Stimulated activated CD8-positive, alpha-beta memory T cell treated with anti-CD3 and anti-CD28 coated beads, Interleukin-4, amount 100 ng/mL, for 1 hour (primary cell): ENCODE measurements at regions not wholly inside any gene's neighbourhood (a gene's known extent, or its start where the extent isn't known, plus 50 kb on each side); places are given as distances from the start of the nearest gene placed in this dataset.

Source experiments
- DNase-seq, 2 donors: peaks; one replicate each; pipeline ENCODE4 v3.0.0-alpha.2; 2020; ENCODE audit warnings: low read depth in 2 of 2, low spot score in 1 of 2

DNA sequence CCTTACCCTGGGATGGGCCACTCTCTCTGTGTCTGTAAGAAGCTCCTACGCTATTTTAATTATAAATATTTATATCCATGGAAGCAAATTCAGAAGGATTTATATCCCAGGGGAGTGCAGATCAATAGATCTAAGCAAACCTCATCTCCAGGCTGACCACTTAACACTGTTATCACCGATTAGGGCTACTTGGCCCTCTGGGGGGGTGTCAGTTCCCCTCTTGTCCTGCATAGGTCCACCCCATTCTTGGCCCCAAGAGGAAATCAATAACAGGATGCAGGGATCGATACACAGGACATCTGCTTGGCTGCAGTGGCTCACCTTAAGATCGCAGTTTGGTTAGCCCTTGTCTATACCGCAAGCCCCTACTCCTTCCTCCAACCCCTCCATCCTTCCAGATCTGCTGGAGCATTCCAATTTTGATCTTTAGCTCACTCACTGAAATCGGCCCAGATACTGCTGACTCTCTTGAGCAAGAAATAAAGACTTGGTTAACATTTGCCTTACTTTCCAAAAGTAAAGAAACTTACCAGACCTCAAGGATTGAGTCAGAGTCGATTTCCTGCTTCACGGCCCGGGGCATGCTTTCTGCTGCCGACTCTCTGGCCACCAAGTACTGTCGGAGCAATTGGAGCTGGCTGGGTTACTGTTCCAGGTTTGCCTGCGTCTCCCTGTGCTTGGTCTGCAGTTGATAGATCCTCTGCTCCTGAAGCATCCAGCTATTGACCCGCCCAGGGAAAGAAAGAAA is 112.3 kb upstream of the PMFBP1 start:
- no peak for DNase-seq

DNA sequence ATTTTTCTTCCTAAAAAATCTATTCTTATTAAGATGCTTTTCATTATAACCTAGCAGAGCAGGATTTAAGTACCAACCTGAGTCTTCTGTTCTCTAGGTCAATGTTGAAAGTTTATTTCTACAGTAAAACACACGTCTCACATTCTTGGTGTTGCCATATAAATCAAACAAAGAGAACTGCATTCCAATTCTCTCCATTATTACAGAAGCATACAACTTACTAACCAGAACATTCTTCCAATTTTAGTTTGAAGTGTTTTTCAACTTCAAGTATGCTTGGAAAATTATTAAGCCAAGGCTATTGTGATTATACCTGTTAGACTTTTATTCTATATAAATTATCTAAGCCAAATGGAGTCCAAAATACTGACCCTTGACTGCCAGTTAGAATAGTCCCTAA is 110.4 kb upstream of the PMFBP1 start:
- no peak for DNase-seq

DNA sequence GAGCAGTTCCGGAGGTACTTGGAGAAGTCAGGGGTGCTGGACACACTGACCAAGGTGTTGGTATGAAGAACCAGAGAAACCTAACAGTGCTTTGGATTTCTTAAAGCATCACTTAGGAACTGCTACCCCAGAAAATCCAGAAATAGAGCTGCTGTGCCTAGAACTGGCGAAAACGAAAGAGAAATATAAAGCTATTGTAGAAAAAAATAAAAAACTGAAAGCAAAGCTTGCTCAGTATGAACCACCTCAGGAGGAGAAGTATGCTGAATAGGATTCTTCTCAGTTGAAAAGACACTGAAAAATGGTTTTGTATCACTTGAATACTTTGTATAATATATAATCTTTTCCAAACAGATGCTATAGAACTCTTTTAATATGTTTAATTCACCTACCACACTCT is 106.3 kb upstream of the PMFBP1 start:
- DNase-seq = no peak

DNA sequence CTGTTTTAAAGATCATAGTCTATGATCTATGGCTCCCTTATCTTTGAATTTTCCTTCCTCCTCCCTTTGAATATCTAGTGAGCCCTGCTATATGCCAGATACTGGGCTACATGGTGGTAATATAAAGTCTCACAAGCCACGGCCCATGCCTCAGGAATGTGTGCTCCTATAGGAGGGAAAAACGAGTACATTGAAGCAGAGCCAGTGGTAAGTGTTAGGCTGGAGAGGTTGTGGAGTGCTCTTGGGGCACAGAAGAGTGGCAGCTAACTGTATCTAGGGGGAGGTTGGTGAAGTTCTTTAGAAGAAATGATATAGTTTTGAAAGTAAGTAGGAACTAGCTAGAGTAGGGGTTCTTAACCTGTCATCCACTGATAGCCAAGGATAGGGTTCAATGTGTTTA is 105.8 kb upstream of the PMFBP1 start:
- no peak for DNase-seq

DNA sequence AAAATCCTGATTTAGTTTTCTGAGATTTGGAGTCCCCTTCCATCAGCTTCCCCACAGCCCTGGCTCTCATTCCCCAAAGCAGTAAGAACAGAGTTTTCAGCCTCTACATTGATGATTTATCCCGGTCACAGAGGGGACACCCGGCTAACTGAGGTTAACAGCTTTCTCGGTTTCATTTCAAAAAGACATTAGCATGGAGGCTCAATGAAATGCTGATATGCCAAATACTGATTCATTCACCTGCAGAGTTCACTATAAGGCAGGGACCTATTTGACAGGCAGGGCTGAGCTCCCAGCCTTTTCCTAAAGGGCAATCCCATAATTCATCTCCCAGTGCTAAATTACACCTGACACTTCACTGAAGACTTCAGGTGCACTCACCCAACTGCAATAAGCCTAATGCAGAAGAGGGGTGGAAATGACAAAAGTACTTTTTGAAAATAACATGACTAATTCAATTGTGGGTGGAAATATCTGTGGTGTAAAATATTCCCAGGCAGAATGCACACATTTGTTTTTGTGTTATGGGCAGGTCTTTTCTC is 99.8 kb upstream of the PMFBP1 start:
- DNase-seq = no peak

DNA sequence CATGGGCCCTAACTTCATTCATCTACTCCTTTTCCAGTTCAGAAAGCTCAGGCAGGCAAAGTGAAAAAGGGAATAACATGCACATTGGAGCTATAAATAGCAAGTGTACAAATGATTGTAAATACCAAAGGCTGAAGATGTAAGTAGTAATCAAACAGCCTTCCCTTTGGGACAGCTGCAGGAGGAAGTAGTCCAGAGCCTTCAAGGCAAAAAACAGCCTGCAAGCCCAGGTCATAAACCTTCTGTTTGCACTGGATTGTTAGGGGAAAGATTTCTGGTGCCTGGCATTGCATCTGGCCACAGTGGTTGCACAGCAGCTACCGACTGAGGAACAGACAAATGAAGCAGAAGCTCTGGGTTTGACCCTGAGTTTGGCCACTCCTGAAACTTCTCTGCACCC is 98.6 kb upstream of the PMFBP1 start:
- no peak for DNase-seq

DNA sequence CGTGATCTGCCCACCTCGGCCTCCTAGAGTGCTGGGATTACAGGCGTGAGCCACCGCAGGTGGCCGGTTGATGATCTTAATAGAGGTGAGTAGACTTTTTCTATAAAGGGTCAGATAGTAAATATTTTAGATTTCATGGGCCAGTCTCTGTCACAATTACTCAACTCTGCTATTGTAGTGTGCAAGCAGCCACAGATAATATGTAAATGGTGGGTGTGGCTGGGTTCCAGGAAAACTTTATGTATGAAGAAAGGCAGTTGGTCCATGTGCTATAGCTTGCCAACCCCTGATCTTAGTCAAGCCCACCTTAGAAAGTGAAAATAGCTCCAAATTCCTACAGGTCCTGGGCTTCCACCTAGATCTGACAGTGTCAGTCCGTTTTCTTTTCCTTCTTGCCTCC is 94.9 kb upstream of the PMFBP1 start:
- DNase-seq = no peak

DNA sequence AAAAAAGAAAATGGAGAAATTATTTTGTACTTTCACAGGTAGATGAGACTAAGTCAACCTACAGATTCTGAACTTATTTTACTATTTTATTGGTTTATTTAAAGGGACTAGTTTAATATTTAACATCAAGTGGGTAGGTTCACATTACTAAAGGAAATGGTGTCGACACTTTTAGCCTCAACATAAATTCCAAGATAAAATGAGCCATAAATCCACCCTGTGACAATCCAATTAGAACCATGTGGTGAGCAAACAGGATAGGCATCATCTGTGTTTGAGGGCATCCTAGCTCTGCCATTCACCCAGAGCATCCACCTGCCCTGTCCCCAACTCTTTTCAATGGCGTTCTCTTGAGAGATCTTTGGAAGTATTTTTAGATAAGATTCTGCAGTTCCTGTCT is 92.8 kb upstream of the PMFBP1 start:
- no peak for DNase-seq

DNA sequence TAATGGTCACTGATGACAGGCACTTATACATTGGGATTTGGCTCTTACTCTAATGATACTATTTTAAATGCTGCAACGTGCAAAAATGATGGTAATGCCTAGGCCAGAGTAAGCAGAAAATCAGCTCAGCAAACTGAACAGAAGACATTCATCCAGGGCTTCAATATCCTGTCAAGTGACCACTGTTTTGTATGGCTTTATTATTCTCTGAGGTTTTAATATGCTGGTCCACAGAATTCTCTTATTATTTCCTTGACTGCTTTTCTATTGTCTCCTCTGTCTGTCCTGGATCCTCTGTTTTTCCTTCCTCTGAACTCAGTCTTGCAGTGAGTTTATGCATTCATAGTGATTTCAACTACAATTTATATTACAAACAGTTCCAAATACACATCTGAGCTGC is 90.8 kb upstream of the PMFBP1 start:
- DNase-seq = no peak

DNA sequence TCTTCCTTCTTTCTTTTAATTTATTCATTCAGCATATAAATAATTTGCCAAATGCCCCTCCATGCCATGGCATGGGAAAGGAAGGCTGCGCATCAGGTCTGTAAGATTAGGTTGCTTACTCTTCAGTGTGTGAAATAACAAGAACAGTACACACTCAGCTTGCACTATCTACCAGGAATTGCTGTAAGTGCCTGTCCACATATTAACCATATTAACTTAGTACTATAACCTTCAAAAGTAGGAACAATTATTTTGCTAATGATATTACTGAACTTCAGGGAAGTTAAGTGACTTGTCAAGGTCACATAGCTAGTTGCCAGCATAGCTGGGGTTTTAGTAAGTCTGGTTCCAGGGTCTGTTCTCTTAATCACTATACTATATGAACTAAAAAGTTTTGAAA is 89.2 kb upstream of the PMFBP1 start:
- no peak for DNase-seq

DNA sequence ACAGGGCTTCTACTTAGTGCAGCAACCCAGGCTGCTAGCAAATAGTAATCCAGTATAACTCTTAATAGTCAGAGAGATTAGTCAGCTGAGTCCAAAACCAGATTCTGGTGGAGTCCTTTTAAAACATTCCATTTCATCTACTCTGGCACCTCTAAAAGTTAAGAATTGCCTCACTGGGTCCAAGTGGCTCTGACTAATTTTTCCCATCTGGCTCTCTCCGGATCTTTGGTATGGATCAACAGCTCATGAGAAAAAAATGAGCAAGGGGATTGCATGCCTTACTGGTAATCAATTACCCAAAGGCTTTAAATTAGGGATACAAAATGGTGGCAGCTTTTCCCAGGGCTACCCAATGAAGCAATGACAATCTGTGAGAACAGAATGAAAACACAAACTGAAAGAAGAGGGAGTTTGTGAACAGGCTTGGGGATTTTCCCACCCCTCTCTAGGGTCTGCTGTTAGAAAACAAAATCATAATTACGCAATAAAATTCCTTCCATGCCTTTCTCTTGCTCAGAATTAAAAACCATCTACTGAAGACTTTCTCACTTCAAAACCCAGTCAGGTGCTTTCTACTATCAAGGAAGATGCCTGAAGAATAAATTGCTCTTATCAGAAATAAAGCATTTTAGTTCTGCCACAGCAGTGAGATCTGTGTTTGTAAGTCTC is 84.6 kb upstream of the PMFBP1 start:
- no peak for DNase-seq

DNA sequence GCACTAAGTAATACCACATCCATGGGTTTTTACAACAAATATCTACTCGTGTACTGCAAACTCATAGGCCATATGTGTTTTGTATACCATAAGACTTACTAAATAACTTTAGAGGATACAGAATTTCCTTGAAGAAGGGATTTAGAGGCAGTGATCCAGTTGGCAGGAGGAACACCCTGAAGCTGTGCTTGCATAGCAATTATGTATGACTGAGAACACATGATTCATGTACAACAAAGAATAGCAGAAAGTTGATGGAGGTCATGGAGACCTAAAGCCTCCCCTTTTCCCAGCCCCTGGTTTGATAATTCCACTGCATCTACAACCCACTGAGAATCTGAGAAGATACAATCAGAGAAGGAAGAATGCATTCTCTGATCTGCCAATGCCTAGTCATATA is 83.8 kb upstream of the PMFBP1 start:
- no peak for DNase-seq

DNA sequence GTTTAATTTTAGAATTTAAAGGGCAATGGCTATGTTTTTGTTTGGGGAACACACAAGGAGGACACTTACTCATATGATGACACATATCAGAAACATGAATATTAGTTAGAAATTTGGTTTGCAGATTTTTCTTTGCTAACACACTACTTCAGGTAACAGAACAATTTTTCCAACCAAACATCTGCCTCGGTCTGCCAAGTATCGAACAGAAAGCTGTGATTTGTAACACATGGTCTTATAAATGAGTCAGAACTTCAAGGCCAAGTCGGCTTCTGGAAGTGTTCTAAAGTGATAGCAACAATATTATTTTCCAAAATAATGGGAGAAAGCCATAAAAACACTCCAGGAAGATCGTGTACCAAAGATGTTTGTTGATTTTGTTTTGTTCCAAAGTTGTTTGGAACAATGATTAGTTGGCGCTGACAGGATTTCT is 75.9 kb upstream of the PMFBP1 start:
- DNase-seq = no peak

DNA sequence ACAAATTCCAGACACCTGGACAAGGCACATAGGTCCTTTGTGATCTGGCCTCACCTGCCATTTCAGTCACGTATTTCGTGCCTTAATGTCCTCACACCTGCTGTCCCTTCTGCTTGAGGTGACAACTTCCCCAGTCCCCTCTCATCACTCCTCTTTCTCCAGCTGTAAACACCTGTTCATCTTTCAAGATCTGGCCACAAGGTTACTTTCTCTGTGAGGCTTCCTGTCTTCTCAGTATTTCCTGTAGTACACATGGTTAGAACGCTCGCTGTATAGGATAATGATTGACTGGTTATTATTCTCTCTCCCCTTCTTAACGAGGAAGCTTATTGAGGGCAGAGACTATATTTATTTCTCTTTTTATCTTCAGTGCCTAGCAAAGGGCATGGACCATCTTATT is 74.5 kb upstream of the PMFBP1 start:
- no peak for DNase-seq

DNA sequence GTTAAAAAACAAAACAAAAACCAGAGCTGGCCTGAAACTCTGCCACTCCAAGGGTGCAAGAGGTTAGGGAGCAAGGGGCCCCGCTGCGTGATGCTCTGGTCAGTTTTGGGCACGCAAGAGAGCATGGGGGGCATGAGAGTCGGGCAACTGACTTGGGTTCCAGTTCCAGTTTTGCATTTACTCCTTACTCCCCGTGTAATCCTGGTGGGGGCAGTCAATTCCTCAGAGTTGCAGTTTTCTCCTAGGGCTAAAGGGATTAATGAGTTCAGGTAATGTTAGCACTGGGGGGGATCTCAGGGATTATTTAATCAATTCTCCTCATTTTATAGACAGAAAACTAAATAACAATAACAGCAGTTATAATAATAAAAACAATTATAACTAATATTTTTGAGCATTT is 72.9 kb upstream of the PMFBP1 start:
- no peak for DNase-seq

DNA sequence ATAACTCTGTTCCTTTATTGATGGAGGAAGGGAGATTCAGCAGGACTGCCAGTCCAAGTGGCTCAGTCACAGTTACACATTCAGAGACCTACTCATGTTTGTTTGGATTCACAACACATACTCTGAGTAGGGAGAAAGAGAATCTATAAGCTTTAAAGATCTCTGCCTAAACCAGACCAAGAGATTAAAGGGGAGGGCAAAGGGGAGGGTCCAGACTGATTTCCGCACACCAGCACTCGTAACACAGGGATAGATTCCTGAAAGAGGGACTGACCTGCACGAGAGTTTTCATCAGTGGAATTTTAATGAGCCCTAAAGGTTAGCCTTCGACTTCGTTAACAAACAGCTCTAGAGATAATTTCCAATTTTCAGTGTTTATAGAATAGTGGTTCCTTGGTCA is 71.7 kb upstream of the PMFBP1 start:
- no peak for DNase-seq

DNA sequence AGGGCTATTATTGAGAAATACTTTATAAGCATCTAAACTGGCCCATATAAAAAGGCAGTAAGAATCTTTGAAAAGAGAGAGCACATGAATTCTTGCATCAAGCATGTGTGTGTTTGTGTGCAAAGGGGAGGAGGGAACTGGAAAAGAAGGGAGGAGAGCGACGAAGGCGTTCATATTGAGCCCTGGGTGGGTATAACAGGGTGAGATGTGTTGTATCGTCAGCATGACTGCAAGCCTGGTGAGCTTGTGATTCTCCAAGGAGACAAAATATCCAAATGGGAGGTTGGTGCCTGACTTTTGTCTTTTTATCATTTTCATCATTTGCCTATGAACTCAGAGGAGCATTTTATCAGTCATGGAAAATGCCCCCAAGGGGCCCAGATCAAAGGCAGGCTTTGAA is 70.8 kb upstream of the PMFBP1 start:
- DNase-seq = no peak

DNA sequence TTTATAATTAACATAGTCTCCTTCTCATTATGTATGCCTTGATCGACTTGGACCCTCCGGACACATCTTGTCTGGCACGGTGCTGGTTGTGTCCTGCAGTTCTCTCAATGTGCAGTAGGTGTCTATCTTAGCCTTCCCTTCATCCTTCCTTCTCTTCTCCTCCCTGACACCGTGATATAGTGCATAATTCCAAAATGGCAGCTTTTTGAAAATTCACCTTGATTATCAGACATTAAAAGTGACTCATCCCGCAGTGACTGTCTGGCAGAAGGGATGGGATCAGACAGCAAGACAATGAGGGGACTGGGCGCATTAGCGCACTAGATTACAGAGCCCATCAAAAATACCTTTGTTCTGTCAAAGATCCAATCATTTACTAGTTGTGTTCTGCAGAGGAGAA is 70.0 kb upstream of the PMFBP1 start:
- DNase-seq = no peak

DNA sequence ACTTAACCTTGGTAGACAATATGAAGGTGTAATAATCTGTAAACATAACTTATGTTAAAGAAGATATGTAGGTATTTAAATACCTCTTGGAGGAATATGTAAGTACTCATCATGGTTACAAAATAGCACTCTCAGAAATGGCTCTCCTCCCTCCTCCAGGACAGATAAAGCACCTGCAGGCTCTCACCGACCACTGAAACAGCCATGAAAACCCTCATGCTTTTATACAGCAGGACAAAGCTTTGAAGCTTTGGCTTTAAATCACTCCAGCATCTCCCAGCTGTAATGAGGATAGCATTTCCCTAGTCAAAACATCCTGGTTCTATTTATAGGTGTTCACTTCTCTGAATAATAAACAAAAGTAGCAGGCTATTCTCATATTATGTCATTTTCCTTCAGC is 69.1 kb upstream of the PMFBP1 start:
- DNase-seq = no peak

DNA sequence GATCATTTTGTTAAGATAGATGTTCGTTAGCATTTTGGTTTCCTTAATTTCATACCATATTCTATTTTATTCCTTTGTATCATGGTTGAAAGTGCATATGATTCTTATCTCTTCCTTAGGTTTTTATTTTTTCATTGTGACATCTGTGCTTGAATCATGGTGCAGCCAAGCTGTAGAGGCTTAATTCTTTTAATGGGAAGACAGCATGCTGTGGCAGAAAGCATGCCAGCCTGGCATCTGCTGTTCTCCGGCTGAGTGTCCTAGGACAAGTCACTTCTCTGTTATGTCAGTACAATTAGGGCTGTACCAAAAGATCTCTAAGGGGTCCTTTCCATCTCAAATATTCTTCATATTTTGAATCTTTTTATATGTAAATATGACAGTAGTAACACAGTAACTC is 68.5 kb upstream of the PMFBP1 start:
- no peak for DNase-seq

DNA sequence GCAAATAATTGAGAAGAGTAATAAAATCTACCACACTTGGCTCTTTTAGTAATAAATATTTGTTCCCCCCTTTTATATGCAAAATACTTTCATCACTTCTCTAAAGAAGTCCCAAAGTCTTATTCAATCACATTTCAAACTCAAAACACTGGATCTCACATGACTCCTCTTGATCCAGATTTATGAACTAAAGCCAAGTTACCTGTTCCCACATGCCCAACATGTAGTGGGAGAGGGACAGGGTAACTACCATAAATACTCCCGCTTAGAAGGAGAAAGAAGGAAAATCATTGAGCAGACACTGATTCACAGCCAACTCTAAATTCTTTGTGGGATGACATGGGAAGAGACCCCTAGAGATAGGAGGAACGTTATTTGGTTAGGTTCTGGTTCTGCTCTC is 64.9 kb upstream of the PMFBP1 start:
- DNase-seq = no peak

DNA sequence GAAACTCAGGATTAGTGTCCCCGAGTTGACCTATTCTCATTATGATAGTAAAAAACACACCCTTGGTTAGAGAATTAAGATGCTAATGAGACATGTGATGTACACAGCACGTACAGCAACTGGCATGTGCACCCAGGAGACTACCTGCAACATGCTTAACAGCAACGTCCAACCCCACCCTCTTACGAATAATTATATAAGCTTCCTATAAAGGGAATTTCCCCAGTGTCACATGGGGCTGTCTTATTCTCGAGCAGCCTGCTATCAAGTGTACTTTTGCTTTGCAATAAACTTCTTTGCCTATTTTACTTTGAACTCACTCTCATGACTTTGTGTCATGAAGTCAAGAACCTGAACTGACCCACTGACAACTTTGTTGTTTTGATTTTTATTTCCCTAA is 62.4 kb upstream of the PMFBP1 start:
- DNase-seq = no peak

DNA sequence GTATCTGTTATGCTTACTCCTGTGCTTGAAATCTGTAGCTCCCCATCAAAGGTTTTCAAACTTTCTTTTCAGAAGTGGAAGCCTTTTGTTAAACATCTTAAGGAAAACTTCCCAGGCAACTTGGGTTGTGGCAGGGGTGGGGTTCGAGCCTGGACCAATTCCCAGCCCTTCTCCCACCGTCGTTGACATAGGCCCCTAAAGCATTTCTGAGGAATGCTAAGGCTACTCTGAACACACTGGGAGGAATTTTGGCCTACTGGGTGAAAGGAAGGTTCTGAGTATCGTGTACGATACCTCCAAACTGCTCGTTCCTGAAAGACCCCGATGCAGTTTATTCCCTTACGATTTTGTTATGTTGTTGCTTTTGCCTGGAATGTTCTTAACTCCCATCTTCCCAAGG is 56.1 kb upstream of the PMFBP1 start:
- no peak for DNase-seq
